Loucy (cell line): ENCODE measurements at regions not wholly inside any gene's neighbourhood (a gene's known extent, or its start where the extent isn't known, plus 50 kb on each side); places are given as distances from the start of the nearest gene placed in this dataset.

ENCODE experiments used
- H2AFZ ChIP-seq: fragments of 200-600 bp; sonication (generic); 2 replicates; pipeline ENCODE4 v1.6.0; 2016; ENCODE audit warnings: antibody characterized with exemption, mild to moderate bottlenecking, low read length, moderate library complexity
- H3F3A ChIP-seq: fragments of 200-600 bp; 2 replicates; pipeline ENCODE4 v1.6.0; 2016; ENCODE audit warnings: antibody characterized with exemption, low read depth, mild to moderate bottlenecking
- H3K27me3 ChIP-seq: fragments of 200-600 bp; sonication (generic); 2 replicates; pipeline ENCODE4 v1.6.1; 2014; ENCODE audit warnings: low read length, mild to moderate bottlenecking; ENCODE audit not compliant: insufficient read depth, poor library complexity, severe bottlenecking
- H3K36me3 ChIP-seq: fragments of 200-600 bp; sonication (generic); 2 replicates; pipeline ENCODE4 v1.6.1; 2016; ENCODE audit warnings: low read length; ENCODE audit not compliant: insufficient read depth
- H3K4me1 ChIP-seq: fragments of 200-600 bp; sonication (generic); 2 replicates; pipeline ENCODE4 v1.5.1; 2014; ENCODE audit warnings: low read length, mild to moderate bottlenecking; ENCODE audit not compliant: insufficient read depth, poor library complexity, severe bottlenecking
- H3K4me2 ChIP-seq: fragments of 200-600 bp; sonication (generic); 2 replicates; pipeline ENCODE4 v1.6.0; 2014; ENCODE audit warnings: antibody characterized with exemption, low read length, low read depth, mild to moderate bottlenecking; ENCODE audit not compliant: poor library complexity, severe bottlenecking
- H3K4me3 ChIP-seq: fragments of 200-600 bp; sonication (generic); 2 replicates; pipeline ENCODE4 v1.5.1; 2014; ENCODE audit warnings: low read length, mild to moderate bottlenecking, mixed read lengths; ENCODE audit not compliant: poor library complexity, severe bottlenecking
- H3K79me2 ChIP-seq: fragments of 200-600 bp; sonication (generic); 2 replicates; pipeline ENCODE4 v1.6.1; 2014; ENCODE audit warnings: low read length; ENCODE audit not compliant: insufficient read depth
- H3K9ac ChIP-seq: fragments of 200-600 bp; sonication (generic); 2 replicates; pipeline ENCODE4 v1.6.0; 2014; ENCODE audit warnings: mild to moderate bottlenecking, low read depth, low read length, moderate library complexity; ENCODE audit not compliant: poor library complexity, severe bottlenecking
- H3K9me2 ChIP-seq: fragments of 200-600 bp; sonication (generic); replicated peaks from 2 replicates; pipeline ENCODE4 v1.6.1; 2016; ENCODE audit warnings: low read depth, low read length, mixed read lengths
- H3K9me3 ChIP-seq: fragments of 200-600 bp; sonication (generic); 2 replicates; pipeline ENCODE4 v1.6.1; 2014; ENCODE audit warnings: mild to moderate bottlenecking, antibody characterized with exemption, low read length, low read depth; ENCODE audit not compliant: insufficient read depth
- H4K20me1 ChIP-seq: fragments of 200-600 bp; sonication (generic); 2 replicates; pipeline ENCODE4 v1.6.0; 2014; ENCODE audit warnings: antibody characterized with exemption, low read length, mild to moderate bottlenecking; ENCODE audit not compliant: insufficient read depth, poor library complexity, severe bottlenecking
- EZH2phosphoT487 ChIP-seq: fragments of 200-600 bp; IDR thresholded peaks from 2 replicates; pipeline ENCODE4 v1.6.1; 2018; ENCODE audit warnings: antibody characterized with exemption, mild to moderate bottlenecking, moderate library complexity, borderline replicate concordance
- TF ChIP-seq, protein P1 (sequence below): fragments of 200-600 bp; sonication (generic); conservative IDR thresholded peaks from 2 replicates; pipeline ENCODE4 v1.5.1; 2014; ENCODE audit warnings: mild to moderate bottlenecking, antibody characterized with exemption, low read length

DNA sequence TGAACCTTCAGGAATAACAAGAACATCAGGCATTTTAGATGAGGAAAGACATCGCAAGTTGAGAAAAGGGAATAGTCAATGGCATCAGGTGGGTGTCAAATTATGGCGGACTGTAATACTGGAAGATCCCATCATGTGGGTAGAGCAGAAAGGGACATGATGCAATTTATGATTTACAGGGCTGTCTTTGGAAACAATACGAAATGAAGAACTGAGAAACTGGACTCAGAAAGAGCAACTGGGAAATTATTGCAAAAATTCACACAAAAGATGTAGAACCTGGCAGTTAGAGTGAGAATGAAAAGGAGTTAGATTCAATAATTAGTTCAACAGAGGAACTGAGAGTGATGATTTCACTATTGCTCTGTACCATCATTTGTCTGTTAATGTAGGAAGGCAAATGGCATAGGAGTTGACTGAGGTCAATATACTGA, 1635.0 kb upstream of the ACVR2A start:
- Histone ChIP-seq H3K36me3 (no peaks in the 10 kb centered on the region), H3K9ac (no peak overlapping the region), H4K20me1 (no peaks in the 10 kb centered on the region), H3K9me2 (0 out of 2 replicates have a peak, but pooled peaks cover 5% of the 10 kb centered on the region), H3F3A (no peaks in the 10 kb centered on the region), H2AFZ (no peak overlapping the region), H3K27me3 (no peaks in the 10 kb centered on the region), H3K4me2 (no peak overlapping the region), H3K4me1 (no peaks in the 10 kb centered on the region), H3K9me3 (no peaks in the 10 kb centered on the region), H3K79me2 (no peaks in the 10 kb centered on the region), H3K4me3 (no peak overlapping the region)
- no peak for TF ChIP-seq EZH2phosphoT487
- TF ChIP-seq, protein P1, sequence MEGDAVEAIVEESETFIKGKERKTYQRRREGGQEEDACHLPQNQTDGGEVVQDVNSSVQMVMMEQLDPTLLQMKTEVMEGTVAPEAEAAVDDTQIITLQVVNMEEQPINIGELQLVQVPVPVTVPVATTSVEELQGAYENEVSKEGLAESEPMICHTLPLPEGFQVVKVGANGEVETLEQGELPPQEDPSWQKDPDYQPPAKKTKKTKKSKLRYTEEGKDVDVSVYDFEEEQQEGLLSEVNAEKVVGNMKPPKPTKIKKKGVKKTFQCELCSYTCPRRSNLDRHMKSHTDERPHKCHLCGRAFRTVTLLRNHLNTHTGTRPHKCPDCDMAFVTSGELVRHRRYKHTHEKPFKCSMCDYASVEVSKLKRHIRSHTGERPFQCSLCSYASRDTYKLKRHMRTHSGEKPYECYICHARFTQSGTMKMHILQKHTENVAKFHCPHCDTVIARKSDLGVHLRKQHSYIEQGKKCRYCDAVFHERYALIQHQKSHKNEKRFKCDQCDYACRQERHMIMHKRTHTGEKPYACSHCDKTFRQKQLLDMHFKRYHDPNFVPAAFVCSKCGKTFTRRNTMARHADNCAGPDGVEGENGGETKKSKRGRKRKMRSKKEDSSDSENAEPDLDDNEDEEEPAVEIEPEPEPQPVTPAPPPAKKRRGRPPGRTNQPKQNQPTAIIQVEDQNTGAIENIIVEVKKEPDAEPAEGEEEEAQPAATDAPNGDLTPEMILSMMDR: no peak

DNA sequence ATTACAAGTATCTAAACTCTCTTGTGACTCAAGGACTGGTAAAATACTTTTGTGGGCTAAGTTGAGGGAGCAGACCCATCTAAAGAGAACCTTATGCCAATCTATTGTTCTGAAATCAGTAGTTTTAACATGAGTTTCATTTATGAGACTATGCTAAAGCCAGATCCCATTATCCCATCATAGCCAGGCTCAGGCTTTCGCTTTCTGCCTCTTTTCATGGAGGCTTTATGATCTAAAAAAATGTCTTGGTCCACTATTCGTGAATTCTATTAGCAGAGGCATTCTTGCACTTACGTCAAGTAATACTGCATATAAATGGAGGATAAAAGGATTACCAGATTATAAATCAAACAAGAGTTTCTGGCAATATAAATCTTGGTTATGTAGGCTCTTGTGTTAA, 1636.9 kb upstream of the ACVR2A start:
- Histone ChIP-seq H3K9me3 (no peaks in the 10 kb centered on the region), H3K79me2 (no peaks in the 10 kb centered on the region), H3F3A (no peaks in the 10 kb centered on the region), H2AFZ (no peak overlapping the region), H3K4me3 (no peak overlapping the region), H3K9me2 (0 out of 2 replicates have a peak, but pooled peaks cover 5% of the 10 kb centered on the region), H3K4me1 (no peaks in the 10 kb centered on the region), H3K27me3 (no peaks in the 10 kb centered on the region), H3K36me3 (no peaks in the 10 kb centered on the region), H3K4me2 (no peak overlapping the region), H3K9ac (no peak overlapping the region), H4K20me1 (no peaks in the 10 kb centered on the region)
- no peak for TF ChIP-seq EZH2phosphoT487
- TF ChIP-seq, protein P1: no peak

DNA sequence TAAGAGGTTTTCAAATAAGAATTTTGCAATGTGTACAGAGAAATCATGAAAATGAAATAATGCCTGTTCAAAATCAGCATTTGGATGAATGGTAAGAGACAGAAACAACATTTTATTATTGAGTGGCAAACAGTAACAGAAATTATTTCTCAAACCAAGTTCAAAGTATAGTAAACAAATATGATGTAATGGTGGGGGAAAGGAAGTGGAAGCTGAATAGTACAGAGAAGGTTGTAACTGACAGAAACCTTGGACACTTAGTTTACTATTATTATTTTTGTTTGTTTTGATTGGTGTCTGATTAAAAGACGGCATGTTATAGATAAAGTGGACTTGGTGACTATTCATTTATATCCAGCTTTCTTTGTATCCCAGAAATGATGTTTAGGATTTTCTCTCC, 1637.4 kb upstream of the ACVR2A start:
- H3K4me2 ChIP-seq: no peak overlapping the region
- no peak overlapping the region for H2AFZ ChIP-seq
- no peaks in the 10 kb centered on the region for H4K20me1 ChIP-seq
- H3K4me1 ChIP-seq: no peaks in the 10 kb centered on the region
- no peak for TF ChIP-seq EZH2phosphoT487
- TF ChIP-seq, protein P1: no peak
- 0 out of 2 replicates have a peak, but pooled peaks cover 5% of the 10 kb centered on the region for H3K9me2 ChIP-seq
- H3K9me3 ChIP-seq: no peaks in the 10 kb centered on the region
- H3K36me3 ChIP-seq: no peaks in the 10 kb centered on the region
- no peak overlapping the region for H3K9ac ChIP-seq
- H3K79me2 ChIP-seq: no peaks in the 10 kb centered on the region
- no peaks in the 10 kb centered on the region for H3K27me3 ChIP-seq
- no peak overlapping the region for H3K4me3 ChIP-seq
- H3F3A ChIP-seq: no peaks in the 10 kb centered on the region
